SJCRH30 (cell line): ENCODE measurements at regions not wholly inside any gene's neighbourhood (a gene's known extent, or its start where the extent isn't known, plus 50 kb on each side); places are given as distances from the start of the nearest gene placed in this dataset.
A peak's percentile ranks its signal among the peaks of the same experiment; 100 is the strongest.
"Not testable (repeated sequence)": the region's sequence is repeated elsewhere in the genome, so short reads cannot be mapped to it uniquely, and the experiment has no call there.

Source experiments
- DNase-seq, 2 experiments: peaks; one replicate each; pipeline ENCODE4 v3.0.0-alpha.2; 2015 to 2020
- H3K27ac ChIP-seq: fragments of 250-450 bp; sonication (Bioruptor Pico); 2 replicates; pipeline ENCODE4 v1.5.1; 2020; ENCODE audit warnings: mild to moderate bottlenecking, moderate library complexity
- H3K27me3 ChIP-seq: fragments of 250-450 bp; sonication (Bioruptor Pico); 2 replicates; pipeline ENCODE4 v1.5.1; 2020; ENCODE audit warnings: mild to moderate bottlenecking, moderate library complexity
- H3K36me3 ChIP-seq: fragments of 250-450 bp; sonication (Bioruptor Pico); 2 replicates; pipeline ENCODE4 v1.5.1; 2020; ENCODE audit warnings: mild to moderate bottlenecking, moderate library complexity
- H3K4me1 ChIP-seq: fragments of 250-450 bp; sonication (Bioruptor Pico); 2 replicates; pipeline ENCODE4 v1.5.1; 2020; ENCODE audit warnings: mild to moderate bottlenecking, moderate library complexity
- H3K4me3 ChIP-seq: fragments of 250-450 bp; sonication (Bioruptor Pico); 2 replicates; pipeline ENCODE4 v1.5.1; 2020; ENCODE audit warnings: mild to moderate bottlenecking, moderate library complexity
- H3K9me3 ChIP-seq: fragments of 250-450 bp; sonication (Bioruptor Pico); replicated peaks from 2 replicates; pipeline ENCODE4 v1.5.1; 2020; ENCODE audit warnings: mild to moderate bottlenecking, moderate library complexity

GRCh38 chr14:89743828-89744227, 210.7 kb downstream of the EFCAB11 start:
- Histone ChIP-seq H3K9me3 (peaks cover 6% of the 10 kb centered on the region; the same call in 1 of the 2 replicates), H3K4me3 (no peak overlapping the region), H3K27me3 (no peaks in the 10 kb centered on the region), H3K4me1 (no peaks in the 10 kb centered on the region), H3K27ac (no peak overlapping the region), H3K36me3 (no peaks in the 10 kb centered on the region)
- no peak for DNase-seq

GRCh38 chr14:89740241-89740640, 214.3 kb downstream of the EFCAB11 start:
- no peak overlapping the region for H3K4me3 ChIP-seq
- DNase-seq = no peak
- H3K27me3 ChIP-seq = no peaks in the 10 kb centered on the region
- H3K36me3 ChIP-seq = no peaks in the 10 kb centered on the region
- H3K27ac ChIP-seq = no peak overlapping the region
- H3K9me3 ChIP-seq = no peaks in the 10 kb centered on the region
- H3K4me1 ChIP-seq = no peaks in the 10 kb centered on the region

- H3K4me1 ChIP-seq = no peaks in the 10 kb centered on the region
- no peak overlapping the region for H3K27ac ChIP-seq
- DNase-seq = no peak
- no peak overlapping the region for H3K4me3 ChIP-seq
- no peaks in the 10 kb centered on the region for H3K27me3 ChIP-seq
- no peaks in the 10 kb centered on the region for H3K36me3 ChIP-seq
- 0 out of 2 replicates have a peak, but pooled peaks cover 2% of the 10 kb centered on the region for H3K9me3 ChIP-seq
Observed at GRCh38 chr14:89736881-89737280, 217.6 kb downstream of the EFCAB11 start.

- H3K4me1 ChIP-seq = no peaks in the 10 kb centered on the region
- no peaks in the 10 kb centered on the region for H3K36me3 ChIP-seq
- DNase-seq = no peak
- H3K9me3 ChIP-seq = 0 out of 2 replicates have a peak, but pooled peaks cover 3% of the 10 kb centered on the region
- H3K27ac ChIP-seq = no peak overlapping the region
- H3K27me3 ChIP-seq = no peaks in the 10 kb centered on the region
- no peak overlapping the region for H3K4me3 ChIP-seq
Observed at GRCh38 chr14:89731396-89731933, 223.1 kb downstream of the EFCAB11 start.

GRCh38 chr14:89730687-89731086, 223.8 kb downstream of the EFCAB11 start:
- Histone ChIP-seq H3K36me3 (no peaks in the 10 kb centered on the region), H3K4me3 (no peak overlapping the region), H3K4me1 (no peaks in the 10 kb centered on the region), H3K27ac (no peak overlapping the region), H3K9me3 (0 out of 2 replicates have a peak, but pooled peaks cover 3% of the 10 kb centered on the region), H3K27me3 (no peaks in the 10 kb centered on the region)
- DNase-seq = no peak

GRCh38 chr14:89728964-89729363, 225.6 kb downstream of the EFCAB11 start:
- DNase-seq = no peak
- Histone ChIP-seq H3K4me3 (no peak overlapping the region), H3K4me1 (no peaks in the 10 kb centered on the region), H3K27me3 (no peaks in the 10 kb centered on the region), H3K36me3 (no peaks in the 10 kb centered on the region), H3K27ac (no peak overlapping the region), H3K9me3 (0 out of 2 replicates have a peak, but pooled peaks cover 3% of the 10 kb centered on the region)

GRCh38 chr14:89726226-89726625, 228.3 kb downstream of the EFCAB11 start:
- H3K4me3 ChIP-seq, H3K27ac ChIP-seq, H3K36me3 ChIP-seq, H3K9me3 ChIP-seq, DNase-seq, H3K4me1 ChIP-seq, H3K27me3 ChIP-seq: not testable (repeated sequence)

- DNase-seq = no peak
- Histone ChIP-seq H3K36me3 (no peaks in the 10 kb centered on the region), H3K4me3 (no peak overlapping the region)
Observed at GRCh38 chr14:89724628-89724960, 229.9 kb downstream of the EFCAB11 start.

GRCh38 chr14:89723930-89724627, 230.5 kb downstream of the EFCAB11 start:
- H3K4me3 ChIP-seq = no peak overlapping the region
- H3K27ac ChIP-seq = no peak overlapping the region
- no peak for DNase-seq

More at GRCh38 chr14:89724628-89724960, 229.9 kb downstream of the EFCAB11 start:
- Histone ChIP-seq H3K27ac (no peak overlapping the region), H3K4me1 (peaks cover 17% of the 10 kb centered on the region), H3K9me3 (no peaks in the 10 kb centered on the region), H3K27me3 (no peaks in the 10 kb centered on the region)

GRCh38 chr14:89721956-89722355, 232.6 kb downstream of the EFCAB11 start:
- no peaks in the 10 kb centered on the region for H3K9me3 ChIP-seq
- H3K36me3 ChIP-seq = no peaks in the 10 kb centered on the region
- H3K4me3 ChIP-seq = no peak overlapping the region
- peak; percentile 13 to 38 for DNase-seq
- H3K4me1 ChIP-seq = peaks cover 17% of the 10 kb centered on the region
- no peaks in the 10 kb centered on the region for H3K27me3 ChIP-seq
- peak overlapping the region; percentile 41; the same call in 1 of the 2 replicates for H3K27ac ChIP-seq

More at GRCh38 chr14:89723930-89724627, 230.5 kb downstream of the EFCAB11 start:
- no peaks in the 10 kb centered on the region for H3K27me3 ChIP-seq
- no peaks in the 10 kb centered on the region for H3K36me3 ChIP-seq
- no peaks in the 10 kb centered on the region for H3K9me3 ChIP-seq
- peaks cover 17% of the 10 kb centered on the region for H3K4me1 ChIP-seq

GRCh38 chr14:89720741-89721729, 233.5 kb downstream of the EFCAB11 start:
- Histone ChIP-seq H3K9me3 (no peaks in the 10 kb centered on the region), H3K27ac (peak overlapping the region; percentile 41), H3K36me3 (no peaks in the 10 kb centered on the region), H3K4me1 (peaks cover 17% of the 10 kb centered on the region), H3K4me3 (no peak overlapping the region), H3K27me3 (no peaks in the 10 kb centered on the region)
- peak; percentile 22 to 52 for DNase-seq

- Histone ChIP-seq H3K4me1 (peaks cover 17% of the 10 kb centered on the region), H3K27ac (peak overlapping the region; percentile 41), H3K27me3 (no peaks in the 10 kb centered on the region), H3K9me3 (no peaks in the 10 kb centered on the region), H3K36me3 (no peaks in the 10 kb centered on the region), H3K4me3 (no peak overlapping the region)
- no peak for DNase-seq
Observed at GRCh38 chr14:89720076-89720687, 234.3 kb downstream of the EFCAB11 start.

- H3K9me3 ChIP-seq = no peaks in the 10 kb centered on the region
- no peak overlapping the region for H3K4me3 ChIP-seq
- H3K27ac ChIP-seq = no peak overlapping the region
- H3K4me1 ChIP-seq = peaks cover 17% of the 10 kb centered on the region
- no peaks in the 10 kb centered on the region for H3K36me3 ChIP-seq
- H3K27me3 ChIP-seq = no peaks in the 10 kb centered on the region
- peak; percentile 9 to 40 for DNase-seq
Observed at GRCh38 chr14:89719366-89720075, 235.0 kb downstream of the EFCAB11 start.

- Histone ChIP-seq H3K27ac (no peak overlapping the region), H3K27me3 (no peaks in the 10 kb centered on the region)
- no peak for DNase-seq
Observed at GRCh38 chr14:89708982-89709625, 245.4 kb downstream of the EFCAB11 start.

More at GRCh38 chr14:89708982-89709625, 245.4 kb downstream of the EFCAB11 start:
- Histone ChIP-seq H3K4me1 (no peaks in the 10 kb centered on the region), H3K36me3 (no peaks in the 10 kb centered on the region), H3K4me3 (no peak overlapping the region), H3K9me3 (no peaks in the 10 kb centered on the region)
